ENCODE measurements at regions not wholly inside any gene's neighbourhood (a gene's known extent, or its start where the extent isn't known, plus 50 kb on each side); places are given as distances from the start of the nearest gene placed in this dataset.

GRCh38 chr13:81778350-81778749 is 1437.4 kb upstream of the SPRY2 start:
- TF ChIP-seq CTCF (IDR thresholded peaks at IDR 0.05 in 2 of 3, conservative IDR thresholded peaks at IDR 0.05 in 1 of 3; ENCODE audit: control insufficient read depth in 2 of 3, extremely low read depth in 1 of 3, insufficient read depth in 1 of 3, low read depth in 3 of 3, low read length in 3 of 3) = no peak
- no peak for TF ChIP-seq EP300 (IDR thresholded peaks at IDR 0.05; ENCODE audit: borderline replicate concordance in 1 of 2, control insufficient read depth in 1 of 2, low read depth in 2 of 2, low read length in 2 of 2)
- no peak for TF ChIP-seq IRF4 (IDR thresholded peaks at IDR 0.05; ENCODE audit: low read depth, low read length)
- no peak for TF ChIP-seq EZH2 (IDR thresholded peaks at IDR 0.05; ENCODE audit: borderline replicate concordance, control insufficient read depth, low read depth, low read length)
- TF ChIP-seq RAD21 (IDR thresholded peaks at IDR 0.05; ENCODE audit: insufficient read depth, low read depth, low read length) = no peak

Data from GM12878 (cell line).